MM.1S (cell line): ENCODE measurements at regions not wholly inside any gene's neighbourhood (a gene's known extent, or its start where the extent isn't known, plus 50 kb on each side); places are given as distances from the start of the nearest gene placed in this dataset.
"Not testable (repeated sequence)": the region's sequence is repeated elsewhere in the genome, so short reads cannot be mapped to it uniquely, and the experiment has no call there.

Source experiments
- DNase-seq: peaks from one replicate; pipeline ENCODE4 v3.0.0-alpha.2; 2015
- H2AFZ ChIP-seq: fragments of 300-600 bp; sonication (generic); 2 replicates; pipeline ENCODE4 v1.6.0; 2016; ENCODE audit warnings: antibody characterized with exemption, low read length
- H3F3A ChIP-seq: fragments of 300-600 bp; sonication (generic); 2 replicates; pipeline ENCODE4 v1.6.1; 2016; ENCODE audit warnings: mild to moderate bottlenecking, antibody characterized with exemption, low read length, moderate library complexity, mixed read lengths; ENCODE audit not compliant: insufficient read depth
- H3K27ac ChIP-seq: fragments of 300-600 bp; sonication (generic); 2 replicates; pipeline ENCODE4 v1.5.1; 2016; ENCODE audit warnings: mild to moderate bottlenecking, low read length
- H3K27me3 ChIP-seq: fragments of 300-600 bp; sonication (generic); replicated peaks from 2 replicates; pipeline ENCODE4 v1.6.0; 2016; ENCODE audit warnings: low read length; ENCODE audit not compliant: insufficient read depth
- H3K36me3 ChIP-seq: fragments of 300-600 bp; sonication (generic); replicated peaks from 2 replicates; pipeline ENCODE4 v1.6.1; 2016; ENCODE audit warnings: mild to moderate bottlenecking, low read length, mixed read lengths; ENCODE audit not compliant: insufficient read depth
- H3K4me1 ChIP-seq: fragments of 300-600 bp; sonication (generic); 2 replicates; pipeline ENCODE4 v1.6.1; 2016; ENCODE audit warnings: low read length, mixed read lengths
- H3K4me2 ChIP-seq: fragments of 300-600 bp; sonication (generic); 2 replicates; pipeline ENCODE4 v1.6.0; 2016; ENCODE audit warnings: low read depth, low read length
- H3K4me3 ChIP-seq: fragments of 300-600 bp; sonication (generic); 2 replicates; pipeline ENCODE4 v1.5.1; 2016; ENCODE audit warnings: low read length, mixed read lengths
- H3K79me2 ChIP-seq: fragments of 300-600 bp; sonication (generic); 2 replicates; pipeline ENCODE4 v1.6.1; 2016; ENCODE audit warnings: mixed run types, low read length, mixed read lengths
- H3K9ac ChIP-seq: fragments of 300-600 bp; sonication (generic); 2 replicates; pipeline ENCODE4 v1.6.1; 2016; ENCODE audit warnings: low read length, mixed read lengths
- H3K9me2 ChIP-seq: fragments of 300-600 bp; sonication (generic); replicated peaks from 2 replicates; pipeline ENCODE4 v1.6.1; 2016; ENCODE audit warnings: mild to moderate bottlenecking, low read length, mixed read lengths; ENCODE audit not compliant: insufficient read depth
- H3K9me3 ChIP-seq: fragments of 300-600 bp; sonication (generic); replicated peaks from 2 replicates; pipeline ENCODE4 v1.6.1; 2016; ENCODE audit warnings: mild to moderate bottlenecking, low read length, mixed read lengths; ENCODE audit not compliant: insufficient read depth
- H4K20me1 ChIP-seq: fragments of 300-600 bp; sonication (generic); 2 replicates; pipeline ENCODE4 v1.6.1; 2016; ENCODE audit warnings: mild to moderate bottlenecking, low read length, moderate library complexity, mixed read lengths; ENCODE audit not compliant: insufficient read depth
- CTCF ChIP-seq: fragments of 300-600 bp; sonication (generic); IDR thresholded peaks from 2 replicates; pipeline ENCODE4 v1.5.1; 2016; ENCODE audit warnings: antibody characterized with exemption, low read length, mixed read lengths
- EZH2 ChIP-seq: fragments of 300-600 bp; sonication (generic); optimal IDR thresholded peaks from 2 replicates; pipeline ENCODE3; 2017; ENCODE audit warnings: low read depth, mild to moderate bottlenecking, antibody characterized with exemption, low read length, mixed read lengths
- EZH2phosphoT487 ChIP-seq: fragments of 300-600 bp; sonication (generic); IDR thresholded peaks from 2 replicates; pipeline ENCODE4 v1.6.1; 2018; ENCODE audit warnings: antibody characterized with exemption, low read length

DNA sequence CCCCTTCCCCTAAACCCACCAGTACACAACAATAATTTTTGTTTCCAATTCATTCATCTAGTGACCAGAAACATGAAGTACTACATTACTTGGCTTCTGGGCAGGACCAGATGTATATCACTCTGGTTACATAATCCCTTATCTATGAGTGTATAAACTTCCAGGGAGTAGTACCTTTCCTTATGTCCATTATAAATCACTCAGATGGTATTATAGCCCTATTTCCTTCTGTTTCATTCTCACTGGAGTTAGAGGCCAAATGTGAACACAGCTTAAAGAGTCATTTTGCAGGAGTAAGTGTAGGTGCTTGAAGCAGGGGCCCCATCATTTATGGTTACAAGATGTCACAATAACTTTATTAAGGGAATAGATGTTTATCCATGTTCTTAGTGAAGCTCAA is 894.4 kb upstream of the NXPH2 start:
- Histone ChIP-seq H3K79me2 (no peaks in the 10 kb centered on the region), H3K9me2 (no peaks in the 10 kb centered on the region), H3K4me3 (no peak overlapping the region)

GRCh38 chr2:139673447-139673846 is 893.3 kb upstream of the NXPH2 start:
- H3K79me2 ChIP-seq, H3K27me3 ChIP-seq, H3K4me1 ChIP-seq, H3K36me3 ChIP-seq, H3K4me3 ChIP-seq, H4K20me1 ChIP-seq, H2AFZ ChIP-seq, H3K9me2 ChIP-seq, DNase-seq, H3F3A ChIP-seq, H3K9ac ChIP-seq, H3K27ac ChIP-seq, H3K9me3 ChIP-seq, H3K4me2 ChIP-seq: not testable (repeated sequence)

More for the DNA sequence above, 894.4 kb upstream of the NXPH2 start:
- H3K9ac ChIP-seq = no peak overlapping the region
- H3K9me3 ChIP-seq = no peaks in the 10 kb centered on the region
- no peaks in the 10 kb centered on the region for H3K27me3 ChIP-seq
- no peaks in the 10 kb centered on the region for H3F3A ChIP-seq
- TF ChIP-seq EZH2phosphoT487 (no peak), CTCF (no peak), EZH2 (no peak)
- H3K36me3 ChIP-seq = no peaks in the 10 kb centered on the region
- H3K4me1 ChIP-seq = no peaks in the 10 kb centered on the region
- DNase-seq = no peak
- no peak overlapping the region for H2AFZ ChIP-seq
- H3K4me2 ChIP-seq = no peak overlapping the region
- no peak overlapping the region for H3K27ac ChIP-seq
- H4K20me1 ChIP-seq = no peaks in the 10 kb centered on the region

GRCh38 chr2:139669675-139670074 is 889.5 kb upstream of the NXPH2 start:
- Histone ChIP-seq H3K4me2 (no peak overlapping the region), H3K4me3 (no peak overlapping the region), H3K27ac (no peak overlapping the region), H4K20me1 (no peaks in the 10 kb centered on the region), H3K79me2 (no peaks in the 10 kb centered on the region), H3F3A (no peaks in the 10 kb centered on the region), H3K9me3 (no peaks in the 10 kb centered on the region), H3K9ac (no peak overlapping the region), H3K4me1 (no peaks in the 10 kb centered on the region), H2AFZ (no peak overlapping the region), H3K27me3 (no peaks in the 10 kb centered on the region), H3K9me2 (no peaks in the 10 kb centered on the region), H3K36me3 (no peaks in the 10 kb centered on the region)
- no peak for DNase-seq
- TF ChIP-seq EZH2 = no peak
- TF ChIP-seq CTCF = no peak
- TF ChIP-seq EZH2phosphoT487 = no peak

DNA sequence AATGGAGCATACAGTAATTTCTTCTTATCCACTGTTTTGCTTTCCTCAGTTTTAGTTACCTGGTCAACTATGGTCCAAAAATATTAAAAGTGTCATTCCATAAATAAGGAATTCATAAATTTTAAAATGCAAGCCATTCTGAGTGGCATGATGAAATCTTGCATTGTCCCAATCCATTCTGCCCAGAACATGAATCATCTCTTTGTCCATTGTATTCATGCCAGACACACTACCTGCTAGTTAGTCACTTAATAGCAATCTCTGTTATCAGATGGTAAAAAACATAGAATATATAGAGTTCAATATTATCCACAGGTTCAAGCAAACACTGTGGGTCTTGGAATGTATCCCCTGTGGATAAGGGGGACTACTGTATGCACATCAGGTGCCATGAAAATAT is 872.2 kb upstream of the NXPH2 start:
- no peaks in the 10 kb centered on the region for H3K27me3 ChIP-seq
- H3K79me2 ChIP-seq = no peaks in the 10 kb centered on the region
- H3K9ac ChIP-seq = no peak overlapping the region
- no peaks in the 10 kb centered on the region for H3K36me3 ChIP-seq
- no peaks in the 10 kb centered on the region for H3K9me3 ChIP-seq
- no peak overlapping the region for H2AFZ ChIP-seq
- no peak overlapping the region for H3K4me3 ChIP-seq
- no peak for DNase-seq
- no peak overlapping the region for H3K27ac ChIP-seq
- no peaks in the 10 kb centered on the region for H3K4me1 ChIP-seq
- H3K9me2 ChIP-seq = no peaks in the 10 kb centered on the region
- no peaks in the 10 kb centered on the region for H4K20me1 ChIP-seq
- H3K4me2 ChIP-seq = no peak overlapping the region
- H3F3A ChIP-seq = no peaks in the 10 kb centered on the region
- TF ChIP-seq EZH2phosphoT487 = no peak
- TF ChIP-seq CTCF = no peak
- TF ChIP-seq EZH2 = no peak
